ENCODE measurements at regions not wholly inside any gene's neighbourhood (a gene's known extent, or its start where the extent isn't known, plus 50 kb on each side); places are given as distances from the start of the nearest gene placed in this dataset.

DNA sequence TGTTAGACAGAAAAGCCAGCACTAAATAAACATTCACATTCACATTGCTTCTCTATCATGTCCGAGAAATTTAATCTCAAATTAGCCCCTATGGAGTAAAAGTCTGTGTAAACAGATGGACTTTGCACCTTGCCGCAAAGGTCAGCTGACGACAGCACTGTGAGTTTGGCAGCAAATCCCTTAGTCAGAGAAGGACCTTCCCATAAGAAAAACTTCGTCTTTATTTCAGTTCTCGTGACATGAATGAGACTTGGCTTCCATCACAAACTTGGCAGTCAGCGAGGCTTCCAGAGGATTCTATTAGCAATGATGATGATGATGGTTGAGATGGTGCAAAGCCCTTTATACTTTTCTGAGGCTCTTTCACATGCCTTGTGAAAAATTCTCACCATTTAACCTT, 133.7 kb upstream of the IFNGR1 start:
- DNase-seq = no peak

DNA sequence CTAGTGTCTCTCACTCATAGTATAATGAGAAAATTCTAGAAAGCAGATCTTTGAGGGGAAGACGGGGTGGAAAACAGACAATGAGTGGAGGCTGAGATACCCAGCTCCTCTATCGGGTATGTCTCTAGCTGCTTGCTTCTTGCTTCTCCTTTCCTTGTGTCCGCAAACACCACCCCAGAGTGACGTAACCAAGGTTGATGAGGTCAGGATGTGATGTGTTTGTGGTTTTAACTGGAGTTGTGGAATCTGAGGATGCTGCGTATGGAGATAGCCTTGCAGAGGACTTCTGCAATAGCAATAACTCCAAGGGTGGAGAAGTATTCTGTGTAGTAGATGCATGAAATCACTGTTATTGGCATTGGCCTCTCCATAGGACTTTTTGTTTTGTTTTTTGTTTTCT, 132.7 kb upstream of the IFNGR1 start:
- no peak for DNase-seq

DNA sequence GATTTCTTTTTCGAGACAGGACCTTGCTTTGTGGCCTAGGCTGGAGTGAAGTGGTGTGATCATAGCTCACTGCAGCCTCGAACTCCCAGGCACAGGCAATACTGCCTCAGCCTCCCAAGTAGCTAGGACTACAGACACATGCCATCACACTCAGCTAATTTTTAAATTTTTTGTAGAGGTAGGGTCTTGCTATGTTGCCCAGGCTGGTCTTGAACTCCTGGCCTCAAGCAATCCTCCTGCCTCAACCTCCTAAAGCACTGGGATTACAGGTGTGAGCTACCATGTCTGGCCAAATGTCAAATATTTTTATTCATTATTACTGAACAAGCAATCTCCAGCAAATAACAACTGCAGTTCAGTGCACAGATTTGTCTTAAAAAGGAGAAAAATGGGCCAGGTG, 131.7 kb upstream of the IFNGR1 start:
- no peak for DNase-seq

DNA sequence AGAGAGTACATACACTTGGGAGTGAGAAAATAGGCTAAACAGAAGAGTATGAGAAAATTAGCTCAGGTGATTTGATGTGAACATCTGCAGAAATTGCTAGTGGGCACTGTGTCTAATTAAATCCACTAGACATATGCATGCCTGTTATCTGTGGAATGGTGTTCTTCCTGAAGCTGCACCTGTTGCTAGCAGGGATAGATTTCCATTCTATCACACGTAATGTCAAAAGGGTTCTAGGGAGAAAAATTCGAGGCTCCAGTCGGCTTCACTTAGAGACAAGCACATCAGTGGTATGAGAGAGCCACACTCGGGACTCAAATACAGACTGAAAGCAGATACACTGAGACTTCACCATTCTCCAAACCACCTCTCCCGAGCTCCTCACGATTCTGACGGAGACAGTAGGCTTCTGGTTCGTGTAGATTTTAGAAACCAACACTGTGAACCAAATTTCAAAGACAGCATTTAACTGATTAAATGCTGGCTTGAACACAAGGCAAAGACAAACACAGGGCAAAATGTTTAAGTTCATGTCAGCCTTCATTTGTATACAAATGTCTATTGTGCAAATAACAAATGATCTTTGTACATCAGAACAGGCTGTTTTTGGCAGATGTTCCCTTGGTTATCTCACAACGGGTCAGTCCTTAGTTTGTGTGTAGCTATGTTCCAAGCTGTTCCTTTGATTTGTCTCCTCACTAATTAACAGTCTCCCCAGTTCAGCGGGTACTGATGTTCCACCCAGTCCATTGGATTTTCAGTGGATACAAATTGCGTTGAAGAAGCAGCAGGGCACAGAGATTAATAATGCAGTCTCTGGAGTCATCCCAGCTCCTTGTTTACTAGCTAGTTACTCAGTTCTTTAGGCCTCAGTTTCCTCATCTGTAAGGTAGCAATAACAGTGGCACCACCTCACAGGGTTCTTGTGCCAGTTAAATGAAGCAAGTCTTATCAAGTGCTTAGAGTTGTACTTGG, 131.0 kb upstream of the IFNGR1 start:
- no peak for DNase-seq

DNA sequence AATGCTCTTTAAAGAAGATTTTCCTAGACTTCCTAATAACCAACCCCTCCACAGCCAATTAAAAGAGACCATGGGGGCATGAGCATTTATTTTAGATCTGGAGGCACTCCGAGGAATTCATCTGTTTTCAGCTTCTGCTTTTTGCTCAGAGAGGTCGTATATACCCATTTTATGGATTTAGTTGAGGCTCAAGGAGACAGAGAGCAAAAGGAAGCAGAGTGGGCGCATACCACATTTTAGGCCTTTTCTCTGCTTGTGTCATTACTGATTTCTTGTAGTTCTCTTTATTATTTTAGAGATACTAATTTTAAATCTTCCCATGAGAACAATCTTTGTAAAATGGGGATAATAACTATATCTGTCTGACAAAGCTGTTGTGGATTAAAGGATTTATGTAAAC, 129.6 kb upstream of the IFNGR1 start:
- DNase-seq = no peak

DNA sequence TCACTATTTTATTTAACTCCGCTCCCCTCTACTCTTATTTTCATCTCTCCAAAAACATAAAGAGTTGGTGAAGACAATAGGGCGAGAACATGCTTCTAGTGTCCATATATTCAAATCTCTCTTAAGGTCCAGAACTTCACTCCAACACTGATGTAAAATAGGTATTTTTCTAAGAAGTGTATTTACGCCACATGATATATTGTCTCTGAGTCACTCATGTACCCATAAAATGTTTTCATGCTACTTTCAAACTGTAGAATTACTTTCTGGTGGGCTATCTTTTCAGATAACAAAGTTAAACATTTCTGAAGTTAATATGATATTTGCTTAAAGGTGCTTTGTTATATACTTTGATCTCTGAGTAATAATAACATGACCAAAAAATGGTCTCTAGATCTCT, 124.1 kb upstream of the IFNGR1 start:
- DNase-seq = no peak

DNA sequence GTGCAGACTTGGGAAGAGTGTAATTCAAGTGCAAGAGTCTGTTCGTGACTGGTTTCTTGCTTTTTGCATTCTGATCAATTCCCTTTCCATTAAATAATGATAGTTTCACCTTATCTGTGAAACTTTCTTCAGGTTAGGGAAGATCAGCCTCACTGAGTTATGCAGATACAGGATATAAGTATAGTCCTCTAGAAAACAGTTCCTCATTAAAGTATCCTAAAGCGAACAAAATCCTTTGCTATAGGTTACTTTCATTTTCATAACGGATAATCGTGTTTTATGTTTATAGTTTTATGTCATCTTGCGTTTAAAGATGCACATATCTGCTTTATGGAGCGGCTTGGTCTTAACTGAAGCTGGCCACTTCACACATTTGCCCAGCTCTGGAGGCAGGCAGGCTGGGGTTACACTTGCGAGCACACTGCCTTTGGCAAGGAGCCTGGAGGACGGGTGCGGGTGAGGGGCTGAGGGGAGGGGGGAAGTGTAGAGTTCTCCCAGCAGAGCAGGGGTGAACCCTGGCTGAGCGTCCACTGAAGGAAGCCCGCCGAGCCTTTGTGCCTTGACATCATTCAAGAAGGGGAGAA, 123.5 kb upstream of the IFNGR1 start:
- no peak for DNase-seq

DNA sequence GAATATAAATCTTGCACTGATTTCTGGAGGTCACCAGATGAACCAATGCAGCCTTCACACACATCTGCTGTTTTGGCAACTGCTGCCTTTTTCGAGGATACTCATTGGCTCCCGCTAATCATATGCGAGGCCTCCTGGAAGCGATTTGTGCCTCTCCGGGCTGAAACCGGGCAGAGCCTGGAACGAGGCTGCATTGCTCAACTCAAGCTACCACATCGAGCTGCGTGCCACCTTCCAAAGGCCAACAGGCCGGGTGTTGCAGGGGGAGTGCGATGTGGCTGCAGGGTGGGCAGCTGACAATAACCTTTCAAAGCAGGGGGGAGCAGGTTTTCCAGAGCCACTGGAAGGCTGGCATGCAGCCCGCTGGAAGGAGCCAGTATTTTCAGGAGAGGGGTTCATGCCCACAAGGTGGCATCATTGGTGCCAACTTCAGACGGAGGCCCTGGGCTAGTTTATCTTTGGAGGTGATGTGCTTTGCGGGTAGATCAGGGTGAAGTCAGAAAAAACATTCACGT, 122.6 kb upstream of the IFNGR1 start:
- DNase-seq = peak; percentile 31 to 52

DNA sequence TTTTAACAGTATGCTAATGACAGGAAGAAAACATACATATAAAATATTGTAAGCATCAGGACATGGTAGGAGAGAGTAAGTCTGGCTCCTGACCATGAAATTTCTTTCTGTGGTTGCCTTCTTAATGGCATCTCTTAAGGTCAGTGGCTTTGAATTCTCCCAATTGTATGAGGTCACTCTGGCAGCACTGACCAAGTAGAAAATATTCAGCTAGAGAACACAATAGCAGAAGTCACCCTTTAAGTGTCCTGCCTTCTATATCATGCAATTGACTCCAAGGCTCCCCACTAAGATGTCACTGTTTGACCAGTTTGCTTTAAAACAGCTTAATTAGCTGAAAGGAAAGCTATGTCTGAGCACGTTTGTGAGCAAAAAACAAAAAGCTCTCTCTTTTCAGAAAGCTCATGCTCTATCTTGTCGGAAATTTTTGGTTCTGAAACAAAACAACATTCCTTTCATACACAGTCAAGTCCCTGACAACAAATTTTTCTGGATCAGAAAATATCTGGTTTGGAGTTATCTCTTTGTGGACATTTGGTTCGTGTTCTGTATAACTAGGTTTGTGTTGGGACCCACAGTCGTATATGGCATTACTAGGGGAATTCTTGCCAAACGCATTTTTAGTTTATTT, 120.9 kb upstream of the IFNGR1 start:
- DNase-seq = no peak

DNA sequence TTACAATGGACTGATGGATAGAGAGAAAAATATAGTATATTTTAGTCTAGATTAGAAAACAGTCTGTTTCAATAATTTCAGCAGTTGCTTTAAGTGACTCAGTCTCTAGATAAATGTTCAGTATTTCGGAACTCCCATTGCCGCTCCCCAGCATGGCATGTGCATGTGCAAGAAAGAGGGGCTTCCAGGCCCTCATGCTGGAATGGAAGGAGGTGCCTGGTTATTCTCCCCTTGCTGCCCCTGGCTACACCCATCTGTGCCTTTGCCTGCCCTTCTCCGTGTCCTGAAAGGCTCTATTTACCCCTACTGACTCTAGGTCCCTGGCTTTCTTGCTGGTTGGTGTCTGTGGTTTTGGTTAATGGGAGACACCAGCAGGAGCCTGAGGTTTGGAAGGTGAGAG, 115.7 kb upstream of the IFNGR1 start:
- no peak for DNase-seq

DNA sequence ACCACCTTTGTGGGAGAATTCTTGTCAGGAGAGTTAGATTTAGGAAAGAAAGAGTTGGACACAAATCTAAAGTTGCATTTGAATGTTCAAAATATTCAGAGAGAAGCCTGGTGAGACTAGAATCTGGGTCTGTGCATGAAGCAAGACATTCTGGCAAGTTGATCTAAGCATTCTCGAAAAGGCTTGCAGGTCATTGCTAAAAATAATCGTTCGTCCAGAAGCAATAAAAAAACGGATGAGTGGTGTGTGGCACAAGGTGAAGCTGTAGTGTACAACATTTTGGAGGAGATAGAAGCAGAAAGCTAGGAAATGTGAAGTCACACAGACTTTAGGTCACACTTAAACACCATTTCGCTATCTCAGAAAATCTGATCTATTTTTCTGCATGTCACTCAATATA, 114.9 kb upstream of the IFNGR1 start:
- DNase-seq = no peak

DNA sequence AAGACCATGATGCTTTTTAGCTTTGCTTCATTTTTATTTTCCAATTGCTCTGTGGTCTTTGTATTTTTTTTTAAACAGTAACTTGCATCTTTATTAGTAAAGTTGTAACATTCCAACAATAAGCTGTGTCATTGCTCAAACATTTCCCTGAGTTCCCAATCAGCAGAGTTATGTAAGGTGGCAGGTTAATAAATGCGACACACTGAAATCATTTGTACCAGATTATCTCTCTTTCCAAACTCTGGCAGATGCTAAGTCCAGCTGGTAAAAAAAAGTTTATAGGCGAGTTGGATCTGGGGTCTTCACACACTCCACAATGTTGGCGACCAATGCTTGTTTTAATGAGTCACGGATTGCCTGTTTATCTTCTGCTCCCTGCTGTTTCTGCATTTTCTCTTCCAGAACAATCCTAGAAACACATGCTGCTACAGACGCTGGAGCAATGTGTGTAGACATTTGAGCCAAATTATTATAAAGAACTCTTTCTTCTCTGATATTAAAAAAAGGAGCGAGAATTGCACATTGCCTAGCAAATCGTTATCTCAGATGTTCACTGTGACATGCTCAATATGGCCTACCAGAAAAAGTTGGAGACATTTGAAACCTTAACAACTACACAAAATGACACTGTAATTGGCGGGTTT, 113.6 kb upstream of the IFNGR1 start:
- no peak for DNase-seq

DNA sequence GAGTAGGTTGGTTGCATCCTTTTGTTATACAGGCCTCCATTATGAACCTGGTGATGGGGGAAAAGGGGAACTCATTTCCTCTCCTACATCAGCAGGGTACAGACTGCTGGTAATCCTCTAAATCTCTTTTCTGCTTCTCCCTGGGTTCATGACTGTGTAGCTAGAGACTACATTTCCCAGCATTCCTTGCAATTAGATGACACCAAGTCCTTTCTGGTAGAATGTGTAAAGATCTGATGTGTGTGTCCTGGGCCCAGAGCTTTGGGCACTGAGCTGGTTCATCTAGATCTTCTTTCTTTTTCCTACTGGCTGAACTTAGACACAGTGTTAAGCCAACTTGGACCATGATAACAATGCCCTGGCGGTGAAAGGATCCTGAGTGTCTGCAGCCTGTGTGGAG, 104.7 kb upstream of the IFNGR1 start:
- no peak for DNase-seq

DNA sequence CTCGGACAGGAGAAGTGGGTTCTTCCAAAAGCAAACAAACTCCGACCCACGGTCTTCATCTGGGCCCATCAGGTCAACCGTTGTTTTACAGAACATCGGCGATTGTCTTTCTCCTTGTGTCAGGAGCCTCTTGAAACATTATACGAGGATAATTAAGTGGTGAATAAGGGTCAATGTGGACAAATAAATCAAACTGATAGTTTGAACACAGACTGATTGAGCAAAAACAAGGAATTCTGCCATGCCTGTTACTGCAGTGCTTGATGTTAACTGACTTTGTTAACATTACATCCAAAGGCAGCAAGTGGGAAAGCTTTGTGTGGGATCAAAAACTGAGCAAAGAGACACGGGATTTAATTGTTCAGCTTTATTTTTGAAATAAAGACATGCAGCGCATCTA, 101.1 kb upstream of the IFNGR1 start:
- no peak for DNase-seq

DNA sequence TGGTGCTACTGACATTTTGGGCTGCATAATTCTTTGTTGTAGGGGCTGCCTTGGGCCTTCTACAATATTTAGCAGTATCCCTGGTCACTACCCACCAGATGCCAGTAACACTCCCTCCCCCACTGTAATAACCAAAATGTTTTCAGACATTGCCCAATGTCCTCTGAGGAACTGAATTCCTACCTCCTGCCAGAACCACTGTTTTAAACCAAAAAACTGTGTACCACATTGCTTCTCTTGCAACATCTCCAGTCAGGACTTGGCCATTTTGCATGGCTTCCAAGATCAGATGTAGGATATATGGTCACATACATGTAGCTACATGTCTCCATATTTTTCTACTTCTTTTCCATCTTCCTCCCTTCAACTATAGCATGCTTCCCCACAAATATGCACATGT, 97.4 kb upstream of the IFNGR1 start:
- no peak for DNase-seq

DNA sequence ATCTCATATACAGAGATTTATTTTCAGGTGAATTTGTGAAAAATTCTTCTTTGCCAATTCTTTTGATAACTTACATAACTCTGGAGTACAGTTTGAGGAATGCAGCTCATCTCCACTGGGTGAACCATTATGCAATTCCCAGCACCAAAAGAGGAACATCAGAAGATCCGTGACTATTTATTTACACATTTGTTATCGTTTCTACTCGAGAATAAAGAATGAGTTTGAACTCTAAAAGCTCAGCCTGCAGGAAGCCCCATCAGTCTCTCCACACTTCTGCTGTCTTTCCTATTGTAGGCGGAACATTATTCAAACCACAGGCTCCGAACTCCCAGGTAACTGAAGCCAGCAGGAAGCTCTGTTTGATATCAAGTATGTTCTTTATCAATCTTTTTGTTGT, 95.9 kb upstream of the IFNGR1 start:
- no peak for DNase-seq

DNA sequence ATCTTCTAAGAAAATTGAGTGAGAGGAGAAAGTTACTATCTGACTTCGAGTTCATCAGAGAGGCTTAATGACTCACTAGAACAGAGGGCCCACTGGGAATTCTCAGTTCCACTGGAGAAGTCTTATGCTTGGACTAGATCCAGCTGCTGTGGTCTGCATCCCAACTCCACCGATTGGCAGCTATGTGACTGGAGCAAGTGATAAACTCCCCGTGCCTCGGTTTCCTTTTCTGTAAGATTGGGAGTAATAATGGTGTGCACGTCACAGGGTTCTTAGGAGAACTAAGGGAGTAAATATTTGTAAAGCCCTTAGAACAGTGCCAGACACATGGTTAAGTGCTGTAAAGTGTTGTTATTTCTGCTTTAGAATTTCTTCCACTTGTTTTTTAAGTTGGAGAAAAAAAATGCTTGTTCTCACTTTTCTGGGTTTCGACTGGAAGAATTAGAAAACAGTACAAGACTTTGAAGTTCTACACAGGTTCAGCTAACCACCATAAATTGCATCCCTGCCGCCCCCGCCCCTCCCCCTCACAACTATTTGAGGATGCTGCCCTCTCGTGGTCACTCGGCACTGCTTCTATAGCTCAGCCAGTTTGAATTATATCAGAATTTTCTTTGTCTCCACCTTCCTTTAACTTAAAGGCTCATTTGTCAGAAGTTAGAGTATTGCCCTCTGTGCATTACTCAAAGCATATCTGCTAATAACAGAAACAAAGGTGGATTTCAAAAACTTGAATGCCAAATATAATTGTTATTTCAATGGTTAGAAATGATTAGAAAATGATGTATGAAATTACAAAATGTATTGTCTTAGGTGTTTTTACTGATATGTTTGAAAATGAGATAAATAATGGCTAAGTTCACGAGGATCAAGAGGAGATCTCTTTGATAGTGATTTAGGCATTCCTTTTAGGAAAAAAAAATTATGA, 95.0 kb upstream of the IFNGR1 start:
- peak; percentile 73 for DNase-seq

DNA sequence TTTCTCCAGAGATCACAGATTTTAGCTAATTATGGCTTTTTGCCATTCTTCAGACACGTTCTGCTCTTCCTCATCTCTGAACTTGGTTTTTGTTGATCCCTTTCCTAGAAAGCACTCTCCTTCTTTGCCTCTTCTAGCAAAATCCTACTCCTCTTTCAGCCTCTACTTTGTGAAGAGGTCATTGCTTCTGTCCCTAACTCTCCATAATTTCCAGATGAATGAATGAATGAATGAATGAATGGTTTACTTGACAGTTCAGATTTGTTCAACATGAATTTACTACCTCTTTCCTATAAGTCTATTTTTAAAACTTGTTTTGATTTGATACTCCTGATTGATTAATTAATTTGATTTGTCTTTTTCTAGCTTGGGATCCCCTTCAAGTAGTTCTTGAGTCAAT, 94.0 kb upstream of the IFNGR1 start:
- no peak for DNase-seq

DNA sequence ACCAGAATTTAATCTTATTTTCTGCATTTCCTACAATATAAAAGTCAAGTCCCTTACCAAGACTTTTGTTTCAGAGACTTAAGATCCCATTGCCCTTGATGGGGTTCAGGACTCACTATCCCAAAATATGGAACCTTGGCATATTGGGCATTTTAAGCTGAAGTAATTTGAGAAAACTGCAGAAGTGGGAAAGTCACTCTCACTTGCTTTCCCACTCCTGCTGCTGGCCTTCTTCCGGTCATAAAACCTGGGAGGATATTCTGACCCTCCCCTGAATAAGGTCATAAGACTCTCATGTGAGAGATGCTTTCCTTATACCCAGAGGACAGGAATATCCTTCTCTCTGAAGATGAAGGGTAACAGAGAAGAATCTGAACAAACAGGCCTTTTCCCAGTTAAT, 92.8 kb upstream of the IFNGR1 start:
- DNase-seq = no peak

DNA sequence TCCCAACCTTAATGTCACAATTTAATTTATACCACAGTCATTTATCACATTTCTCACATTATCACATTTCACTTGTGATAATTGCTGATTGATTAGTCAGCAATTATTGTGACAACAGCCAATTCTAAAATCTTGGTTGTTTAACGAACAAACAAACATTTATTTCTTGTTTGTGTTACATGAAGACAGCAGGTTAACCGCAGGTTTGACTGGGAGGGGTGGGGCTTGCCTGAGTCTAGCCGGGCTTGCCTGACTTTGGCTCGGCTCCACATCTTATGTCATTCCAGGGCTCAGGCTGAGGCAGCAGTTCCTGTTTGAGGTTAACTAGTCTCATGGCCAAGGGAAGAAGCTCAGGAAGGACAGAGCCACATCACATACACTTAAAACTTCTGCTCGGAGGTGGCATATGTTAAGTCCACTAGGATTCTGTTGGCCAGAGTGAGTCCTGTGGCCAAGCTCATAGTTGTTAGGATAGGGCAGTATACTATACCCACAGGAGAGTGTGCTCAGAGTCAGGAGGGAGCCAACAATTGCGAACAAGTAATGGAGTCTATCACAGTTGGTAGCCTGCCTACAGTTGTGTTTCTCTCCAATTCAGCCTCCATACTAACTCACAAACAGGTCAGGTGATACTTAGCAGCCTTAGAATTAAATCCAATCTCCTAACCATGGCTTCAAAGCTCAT, 90.0 kb upstream of the IFNGR1 start:
- DNase-seq = no peak

DNA sequence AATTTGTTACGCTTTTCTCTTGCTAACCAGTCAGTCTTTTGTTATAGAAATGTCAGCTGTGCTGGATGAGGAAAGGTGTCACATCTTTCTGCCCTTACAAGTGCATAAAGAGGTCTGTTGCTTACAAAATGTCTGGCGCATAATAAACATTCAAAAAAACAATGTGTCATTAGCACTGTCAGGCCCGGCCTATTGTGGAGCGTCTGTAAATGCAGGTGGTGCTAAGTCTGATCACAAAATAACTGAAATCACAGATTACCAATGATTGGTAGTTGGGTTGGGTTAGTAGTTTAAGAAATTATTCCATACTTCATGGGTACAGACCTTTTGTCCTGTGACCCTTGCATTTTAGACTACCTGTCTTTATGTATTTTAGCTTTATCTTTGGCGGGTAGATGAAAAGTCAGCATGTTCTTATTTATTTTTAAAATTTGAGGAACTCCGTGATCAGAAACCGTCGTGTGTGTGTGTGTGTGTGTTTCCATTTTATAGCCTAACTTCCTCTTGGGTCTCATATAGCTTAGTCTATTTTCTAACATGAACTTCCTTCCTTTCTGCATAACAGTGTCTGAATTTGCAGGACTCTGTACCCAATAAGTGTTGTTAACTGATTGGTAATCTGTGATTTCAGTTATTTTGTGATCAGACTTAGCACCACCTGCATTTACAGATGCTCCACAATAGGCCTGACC, 88.1 kb upstream of the IFNGR1 start:
- DNase-seq = no peak

All from activated T-cell treated with anti-CD3 and anti-CD28 coated beads, Interleukin-2, amount 50 U/mL, for 48 hours (primary cell).